Neural cell (in vitro differentiated cells): ENCODE measurements at regions not wholly inside any gene's neighbourhood (a gene's known extent, or its start where the extent isn't known, plus 50 kb on each side); places are given as distances from the start of the nearest gene placed in this dataset.

ENCODE experiments used
- CTCF ChIP-seq: fragments of 450-650 bp; IDR thresholded peaks from 2 replicates; pipeline ENCODE4 v1.5.1; 2014; ENCODE audit warnings: antibody characterized with exemption, mild to moderate bottlenecking, moderate library complexity; ENCODE audit not compliant: poor library complexity, severe bottlenecking
- EZH2 ChIP-seq: fragments of 200-600, 300-800 bp; shearing (Covaris generic), sonication (generic); IDR thresholded peaks from 2 replicates; pipeline ENCODE4 v1.6.1; 2014; ENCODE audit warnings: antibody characterized with exemption, low read length, borderline replicate concordance, mild to moderate bottlenecking; ENCODE audit not compliant: insufficient read depth, poor library complexity, severe bottlenecking
- MXI1 ChIP-seq: fragments of 450-650 bp; conservative IDR thresholded peaks from 2 replicates; pipeline ENCODE4 v1.6.1; 2014; ENCODE audit warnings: antibody characterized with exemption, mild to moderate bottlenecking; ENCODE audit not compliant: poor library complexity, severe bottlenecking
- POLR2AphosphoS5 ChIP-seq: IDR thresholded peaks from 2 replicates; pipeline ENCODE4 v1.6.1; 2012
- RAD21 ChIP-seq: fragments of 450-650 bp; conservative IDR thresholded peaks from 2 replicates; pipeline ENCODE4 v1.6.1; 2014; ENCODE audit warnings: antibody characterized with exemption, mild to moderate bottlenecking, moderate library complexity
- TAF1 ChIP-seq: IDR thresholded peaks from 2 replicates; pipeline ENCODE4 v1.6.1; 2012; ENCODE audit warnings: low read depth

GRCh38 chr7:68155676-68156075 is 1159.0 kb downstream of the TYW1 start:
- TF ChIP-seq POLR2AphosphoS5 (no peak), RAD21 (no peak), EZH2 (no peak), CTCF (no peak), MXI1 (no peak), TAF1 (no peak)
